IMR-90 (cell line): ENCODE measurements at regions not wholly inside any gene's neighbourhood (a gene's known extent, or its start where the extent isn't known, plus 50 kb on each side); places are given as distances from the start of the nearest gene placed in this dataset.

Experiments used
- ATAC-seq: fragments of 200-7000 bp; cut with Tn5 transposase; 2 replicates; pipeline ENCODE4 v1.9.1; 2020; ENCODE audit warnings: low read depth, mild to moderate bottlenecking, moderate library complexity
- BruUV-seq: library from RNA; stranded (reverse); fragments of 400-500 nt; replicated peaks from 2 replicates; lab custom pipeline; 2021; lab: Mats Ljungman, UMichigan
- CTCF ChIA-PET: fragments of 300-600 bp; formaldehyde crosslinking; extraction: SDS; loops from one replicate; lab custom pipeline; 2021; ENCODE audit warnings: antibody characterized with exemption; lab: Yijun Ruan, JAX
- POLR2A ChIA-PET: fragments of 300-600 bp; sonication (Branson Sonifier 250); formaldehyde crosslinking; loops from one replicate; lab custom pipeline; 2022; ENCODE audit warnings: antibody characterized with exemption; ENCODE audit not compliant: unreplicated experiment; lab: Charles Lee
- DNase-seq: peaks from one replicate; pipeline ENCODE4 v3.0.0; 2013
- H2AFZ ChIP-seq: replicated peaks from 2 replicates; pipeline ENCODE3; 2013; ENCODE audit warnings: low read length, mild to moderate bottlenecking; ENCODE audit not compliant: poor library complexity
- H2AK5ac ChIP-seq: 2 replicates; pipeline ENCODE4 v1.6.1; 2013; ENCODE audit warnings: low read depth, low read length, inconsistent platforms
- H2AK9ac ChIP-seq: replicated peaks from 2 replicates; pipeline ENCODE3; 2013; ENCODE audit warnings: mild to moderate bottlenecking, low read depth, low read length, moderate library complexity; ENCODE audit not compliant: poor library complexity
- H2BK120ac ChIP-seq: 2 replicates; pipeline ENCODE4 v1.6.1; 2013; ENCODE audit warnings: low read depth, low read length, inconsistent platforms
- H2BK15ac ChIP-seq: 3 replicates; pipeline ENCODE4 v1.6.1; 2013; ENCODE audit warnings: low read depth, low read length, inconsistent platforms
- H2BK20ac ChIP-seq: 2 replicates; pipeline ENCODE4 v1.6.1; 2013; ENCODE audit warnings: low read depth, mild to moderate bottlenecking, inconsistent platforms, low read length, moderate library complexity
- H2BK5ac ChIP-seq: 2 replicates; pipeline ENCODE4 v1.6.1; 2013; ENCODE audit warnings: mild to moderate bottlenecking, low read depth, low read length, inconsistent platforms; ENCODE audit not compliant: poor library complexity, severe bottlenecking
- H3K14ac ChIP-seq: replicated peaks from 2 replicates; pipeline ENCODE4 v1.6.1; 2013; ENCODE audit warnings: low read depth, low read length, inconsistent platforms
- H3K18ac ChIP-seq: 2 replicates; pipeline ENCODE4 v1.6.1; 2013; ENCODE audit warnings: low read depth, low read length, control low read depth
- H3K23ac ChIP-seq: 2 replicates; pipeline ENCODE4 v1.6.1; 2013; ENCODE audit warnings: low read depth, low read length, inconsistent platforms
- H3K27ac ChIP-seq: 2 replicates; pipeline ENCODE4 v1.5.1; 2013; ENCODE audit warnings: mild to moderate bottlenecking, control low read depth, low read length; ENCODE audit not compliant: insufficient read depth
- H3K27me3 ChIP-seq: 2 replicates; pipeline ENCODE4 v1.6.1; 2013; ENCODE audit warnings: low read length; ENCODE audit not compliant: control insufficient read depth, insufficient read depth
- H3K36me3 ChIP-seq: 2 replicates; pipeline ENCODE4 v1.6.1; 2013; ENCODE audit warnings: low read length, mixed read lengths; ENCODE audit not compliant: control insufficient read depth, insufficient read depth
- H3K4ac ChIP-seq: 2 replicates; pipeline ENCODE4 v1.6.1; 2013; ENCODE audit warnings: low read depth, low read length, inconsistent platforms
- H3K4me1 ChIP-seq: 2 replicates; pipeline ENCODE4 v1.6.1; 2013; ENCODE audit warnings: low read length, mixed read lengths; ENCODE audit not compliant: control insufficient read depth, insufficient read depth
- H3K4me2 ChIP-seq: 2 replicates; pipeline ENCODE4 v1.6.1; 2013; ENCODE audit warnings: low read depth, mild to moderate bottlenecking, control low read depth, low read length, moderate library complexity
- H3K4me3 ChIP-seq: 2 replicates; pipeline ENCODE4 v1.5.1; 2013; ENCODE audit warnings: low read depth, mild to moderate bottlenecking, control low read depth, low read length, moderate library complexity; ENCODE audit not compliant: insufficient read depth
- H3K56ac ChIP-seq: 2 replicates; pipeline ENCODE4 v1.6.1; 2013; ENCODE audit warnings: low read length, inconsistent platforms; ENCODE audit not compliant: insufficient read depth; ENCODE audit errors: extremely low read depth
- H3K79me1 ChIP-seq, 2 experiments: 2 replicates each; pipeline ENCODE4 v1.6.1; 2013; ENCODE audit warnings: low read length in 2 of 2, inconsistent platforms in 1 of 2, low read depth in 1 of 2
- H3K9ac ChIP-seq: 2 replicates; pipeline ENCODE4 v1.6.1; 2013; ENCODE audit warnings: low read depth, low read length, control low read depth
- H3K9me1 ChIP-seq: 2 replicates; pipeline ENCODE4 v1.6.1; 2013; ENCODE audit warnings: low read length, inconsistent platforms; ENCODE audit not compliant: insufficient read depth
- H3K9me3 ChIP-seq: 2 replicates; pipeline ENCODE4 v1.6.1; 2013; ENCODE audit warnings: low read length; ENCODE audit not compliant: control insufficient read depth, insufficient read depth
- H4K20me1 ChIP-seq: 2 replicates; pipeline ENCODE4 v1.6.1; 2013; ENCODE audit warnings: low read length, inconsistent platforms; ENCODE audit not compliant: insufficient read depth
- H4K5ac ChIP-seq: 2 replicates; pipeline ENCODE4 v1.6.1; 2013; ENCODE audit warnings: mild to moderate bottlenecking, low read depth, low read length, control low read depth
- H4K8ac ChIP-seq, 2 experiments: 2 replicates each; pipeline ENCODE4 v1.6.1; 2013; ENCODE audit warnings: low read depth in 2 of 2, low read length in 2 of 2, control low read depth in 1 of 2, inconsistent platforms in 1 of 2
- H4K91ac ChIP-seq: 2 replicates; pipeline ENCODE4 v1.6.1; 2013; ENCODE audit warnings: low read depth, low read length, inconsistent platforms; ENCODE audit not compliant: insufficient read depth
- CHD1 ChIP-seq: IDR thresholded peaks from 2 replicates; pipeline ENCODE4 v1.6.1; 2012; ENCODE audit warnings: low read depth, low read length, improper control_type of control experiment
- MAFK ChIP-seq: IDR thresholded peaks from 2 replicates; pipeline ENCODE4 v1.6.1; 2012; ENCODE audit warnings: low read depth, low read length, improper control_type of control experiment
- WGBS, 2 experiments: methylation state at CpG; one replicate each; pipeline versions ENCODE4 v1.1.5 to v1.1.7; 2013; ENCODE audit warnings: missing lambda C conversion rate in 2 of 2; ENCODE audit not compliant: insufficient read length in 1 of 2; ENCODE audit errors: extremely low coverage in 2 of 2; 5-methylcytosine and 5-hydroxymethylcytosine counted together
- dilution Hi-C: fragments of 300-500 bp; cut with HindIII; formaldehyde crosslinking; loops from one replicate; pipeline ENCODE4 v1.14.3; 2018; ENCODE audit warnings: low sequenced_read_pairs; ENCODE audit not compliant: unreplicated experiment
- in situ Hi-C: fragments of 300-500 bp; cut with MboI; formaldehyde crosslinking; loops from 3 replicates; pipeline ENCODE4 v1.14.3; 2019; ENCODE audit warnings: low sequenced_read_pairs, inconsistent platforms, mixed read lengths
- intact Hi-C: fragments of 100-400 bp; cut with micrococcal nuclease; formaldehyde crosslinking; loops from 2 replicates; pipeline ENCODE4 v1.10.0; 2022

- Histone ChIP-seq H2AK5ac (no peak overlapping the region; the same call in 1 of the 2 replicates), H3K4me3 (peak overlapping the region; percentile 75), H3K14ac (peak overlapping the region; percentile 72), H2BK5ac (peak overlapping the region; percentile 82), H2BK20ac (peak overlapping the region; percentile 40; the same call in 1 of the 2 replicates), H3K18ac (peak overlapping the region; percentile 92), H3K56ac (peak overlapping the region; percentile 78), H3K4me2 (peak overlapping the region; percentile 91), H3K36me3 (peaks cover 4% of the 10 kb centered on the region; the same call in 1 of the 2 replicates), H4K5ac (peak overlapping the region; percentile 70; the same call in 1 of the 2 replicates), H3K23ac (peak overlapping the region; percentile 55), H3K27me3 (no peaks in the 10 kb centered on the region), H3K9me3 (no peaks in the 10 kb centered on the region), H3K4me1 (0 out of 2 replicates have a peak, but pooled peaks cover 1% of the 10 kb centered on the region), H4K91ac (peak overlapping the region; percentile 32; the same call in 1 of the 2 replicates), H3K27ac (peak overlapping the region; percentile 88), H4K20me1 (peaks cover 14% of the 10 kb centered on the region), H2AFZ (peak overlapping the region; percentile 74), H4K8ac (peak overlapping the region in 1 of 2 experiments; percentile 57; a peak in 3 of 4 replicates), H3K9me1 (no peaks in the 10 kb centered on the region; the same call in 1 of the 2 replicates), H3K79me1 (peaks cover 6 to 11% of the 10 kb centered on the region in 2 experiments; a peak in 3 of 4 replicates), H3K4ac (peak overlapping the region; percentile 39; the same call in 1 of the 2 replicates), H2AK9ac (peak overlapping the region; percentile 83), H2BK120ac (no peak overlapping the region), H2BK15ac (peak overlapping the region; percentile 28; the same call in 1 of the 3 replicates), H3K9ac (peak overlapping the region; percentile 99)
- DNase-seq = no peak
- no peak for ATAC-seq
- BruUV-seq = no TSS peak
- in situ Hi-C loops (no loop called here), dilution Hi-C loops (no loop called here), intact Hi-C loops (loop anchor here (2.0 kb wide), 1 partner anchor 37 kb away; a partner anchor contains a TSS)
- POLR2A ChIA-PET = interaction anchor here (0.5 to 6.2 kb wide), 7 partner anchors 10 to 57 kb away, joined by 3 to 95 read pairs (median 7); a partner anchor contains a TSS
- WGBS, 2 experiments = 18% methylated on average over 5 of the region's 13 CpGs; no CpG with 5 or more reads in 1 of the 2 experiments
- CTCF ChIA-PET = interaction anchor here (0.5 to 0.7 kb wide), 2 partner anchors 9 to 128 kb away, joined by 3 to 4 read pairs; no protein-coding TSS in a partner anchor
- TF ChIP-seq MAFK (no peak), CHD1 (no peak)
Measured at GRCh38 chr6:26159357-26160273, 72.4 kb downstream of the HFE start.
